SH-SY5Y (cell line): ENCODE measurements at regions not wholly inside any gene's neighbourhood (a gene's known extent, or its start where the extent isn't known, plus 50 kb on each side); places are given as distances from the start of the nearest gene placed in this dataset.

ENCODE experiments used
- GATA2 ChIP-seq: IDR thresholded peaks from 2 replicates; pipeline ENCODE4 v1.6.1; 2011; ENCODE audit warnings: mild to moderate bottlenecking, low read depth, low read length
- GATA3 ChIP-seq: IDR thresholded peaks from 2 replicates; pipeline ENCODE4 v1.6.1; 2011; ENCODE audit warnings: low read depth, mild to moderate bottlenecking, low read length, moderate library complexity

DNA sequence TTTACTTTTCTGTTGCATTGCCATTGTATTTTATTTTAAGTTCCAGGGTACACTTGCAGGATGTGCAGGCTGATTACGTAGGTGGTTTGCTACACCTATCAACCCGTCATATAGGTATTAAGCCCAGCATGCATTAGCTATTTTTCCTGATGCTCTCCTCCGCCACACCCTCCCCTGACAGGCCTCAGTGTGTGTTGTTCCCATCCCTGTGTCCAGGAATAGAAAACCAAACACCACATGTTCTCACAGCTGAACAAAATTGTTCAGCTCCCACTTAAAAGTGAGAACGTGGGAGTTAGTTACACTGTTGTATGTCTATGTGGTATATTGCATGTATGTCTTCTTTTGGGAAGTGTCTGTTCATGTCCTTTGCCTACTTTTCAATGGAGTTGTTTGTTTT is 1631.7 kb downstream of the DPP10 start:
- TF ChIP-seq GATA3 (no peak), GATA2 (no peak)

DNA sequence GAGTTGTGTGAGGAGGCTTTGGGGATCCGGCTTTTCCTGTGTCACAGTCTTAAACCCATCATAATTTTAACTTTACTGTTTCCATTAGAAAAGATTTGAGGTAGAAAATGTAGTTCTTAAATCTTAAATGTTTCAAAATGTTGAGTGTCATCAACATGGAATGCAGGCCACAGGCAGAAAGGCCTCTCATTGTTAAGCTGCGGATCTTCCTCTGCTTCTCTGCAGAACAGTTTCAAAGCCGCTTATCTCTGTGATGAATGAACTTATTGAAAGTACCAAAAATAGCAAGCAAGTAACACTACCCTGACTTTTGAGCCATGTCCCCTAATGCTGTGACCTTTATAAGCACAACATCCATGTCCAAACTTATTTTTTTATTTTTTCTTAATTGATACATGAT is 1645.8 kb downstream of the DPP10 start:
- TF ChIP-seq GATA3 (no peak), GATA2 (no peak)

DNA sequence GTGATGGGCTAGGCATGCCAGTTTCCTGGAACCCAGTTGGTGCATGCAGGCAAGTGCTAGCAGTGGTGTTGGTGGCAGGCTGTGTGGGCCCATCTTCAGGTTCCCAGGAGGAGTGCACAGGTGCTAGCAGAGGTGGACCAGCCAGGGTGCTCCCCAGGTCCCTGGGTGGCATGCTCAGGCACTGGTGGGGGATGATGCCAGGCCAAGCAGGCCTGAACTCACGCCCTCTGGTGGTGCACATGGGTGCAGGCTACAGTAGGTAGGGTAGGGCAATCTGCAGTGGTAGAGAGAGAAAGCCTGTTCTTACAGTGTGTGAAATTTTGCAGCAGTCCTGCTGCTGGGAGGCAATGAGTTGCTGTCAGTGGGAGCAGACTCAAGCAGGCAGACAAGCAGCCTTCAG is 1651.8 kb downstream of the DPP10 start:
- TF ChIP-seq GATA3 (no peak), GATA2 (no peak)

DNA sequence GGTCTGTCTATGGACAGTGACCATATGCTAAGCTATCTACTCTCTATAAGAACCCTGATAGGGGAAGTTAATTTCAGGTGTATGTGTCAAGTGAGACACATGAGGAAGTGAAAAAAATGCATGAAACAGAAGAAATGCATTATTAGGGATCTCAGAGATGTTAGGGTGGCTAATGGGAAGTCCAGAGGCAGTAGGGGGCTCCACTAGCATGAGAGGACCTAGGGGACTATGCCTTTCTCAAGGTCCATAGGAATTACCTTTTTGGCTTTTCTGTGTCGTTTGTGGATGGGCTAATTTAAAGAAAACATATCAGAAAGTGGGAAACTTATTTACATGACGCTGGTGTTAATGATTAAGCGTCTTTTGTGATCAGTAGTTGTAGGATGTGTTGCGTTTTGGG is 1653.2 kb downstream of the DPP10 start:
- no peak for TF ChIP-seq GATA2
- TF ChIP-seq GATA3, result no peak

DNA sequence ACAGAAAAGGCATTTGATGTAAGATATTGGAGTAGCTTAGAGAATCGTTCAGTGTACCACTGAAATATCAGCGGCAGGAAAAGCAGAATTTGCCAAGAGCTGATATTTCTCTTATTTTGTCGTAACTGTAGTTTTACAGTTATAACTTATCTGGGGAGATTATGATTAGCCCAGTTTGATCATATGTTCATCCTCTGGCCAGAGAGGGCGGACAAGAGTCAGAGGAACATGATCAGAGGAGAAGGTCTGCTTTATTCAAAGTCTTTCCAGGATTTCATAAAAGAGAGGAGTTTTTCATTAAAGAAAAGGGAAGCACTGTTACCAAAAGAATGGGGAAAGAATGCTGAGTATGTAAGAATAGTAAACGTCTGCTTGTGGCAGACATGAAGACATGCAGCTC is 1655.6 kb downstream of the DPP10 start:
- no peak for TF ChIP-seq GATA2
- TF ChIP-seq GATA3, result no peak

DNA sequence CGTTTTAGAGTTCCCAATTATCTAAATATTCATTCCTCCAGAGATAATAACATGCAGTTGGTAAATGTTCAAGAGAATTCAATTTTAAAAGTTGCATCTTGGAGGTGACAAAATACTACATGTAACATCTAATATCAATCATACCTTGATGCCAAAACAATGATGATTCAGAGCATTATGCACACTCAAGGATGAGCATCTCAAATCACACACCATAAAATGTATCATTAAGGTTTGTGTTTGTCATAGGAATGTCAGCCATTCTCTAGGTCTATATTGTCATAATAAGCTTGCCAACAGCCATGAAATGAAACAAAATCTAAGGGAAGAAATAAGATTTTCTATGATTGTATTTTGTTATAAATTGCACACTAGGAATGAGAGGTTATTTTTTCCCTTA is 1667.0 kb downstream of the DPP10 start:
- no peak for TF ChIP-seq GATA3

DNA sequence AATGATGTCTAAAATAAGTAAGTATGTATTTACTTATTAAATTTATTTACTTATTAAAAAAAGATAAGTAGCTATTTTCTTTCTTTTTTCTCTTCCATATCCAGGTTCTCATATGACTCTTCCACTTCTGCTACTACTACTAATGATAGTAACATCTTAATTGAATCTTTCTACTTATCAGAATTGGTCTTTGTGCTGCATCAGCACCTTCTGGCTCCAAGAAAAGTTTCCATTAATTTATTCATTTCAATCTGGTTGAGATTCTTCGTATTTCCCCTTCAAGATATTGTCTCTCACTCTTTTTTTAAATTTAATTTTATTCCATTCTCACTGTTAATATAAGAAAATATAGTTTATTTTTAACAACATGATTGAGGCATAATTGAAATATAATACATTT is 1675.4 kb downstream of the DPP10 start:
- no peak for TF ChIP-seq GATA3
- TF ChIP-seq GATA2, result no peak

DNA sequence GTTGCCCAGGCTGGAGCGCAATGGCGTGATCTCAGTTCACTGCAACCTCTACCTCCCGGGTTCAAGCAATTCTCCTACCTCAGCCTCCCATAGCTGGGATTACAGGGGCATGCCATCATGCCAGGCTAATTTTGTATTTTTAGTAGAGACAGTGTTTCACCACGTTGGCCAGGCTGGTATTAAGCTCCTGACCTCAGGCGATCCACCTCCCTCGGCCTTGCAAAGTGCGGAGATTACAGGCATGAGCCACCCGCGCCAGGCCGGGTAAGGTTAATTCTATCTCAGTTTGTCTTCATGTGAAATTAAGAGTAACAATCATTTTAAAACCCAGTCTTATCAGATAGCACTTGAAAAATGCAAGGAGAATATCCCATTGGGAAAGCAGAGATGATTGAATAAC is 1681.7 kb upstream of the DDX18 start:
- TF ChIP-seq GATA3 (no peak), GATA2 (no peak)

DNA sequence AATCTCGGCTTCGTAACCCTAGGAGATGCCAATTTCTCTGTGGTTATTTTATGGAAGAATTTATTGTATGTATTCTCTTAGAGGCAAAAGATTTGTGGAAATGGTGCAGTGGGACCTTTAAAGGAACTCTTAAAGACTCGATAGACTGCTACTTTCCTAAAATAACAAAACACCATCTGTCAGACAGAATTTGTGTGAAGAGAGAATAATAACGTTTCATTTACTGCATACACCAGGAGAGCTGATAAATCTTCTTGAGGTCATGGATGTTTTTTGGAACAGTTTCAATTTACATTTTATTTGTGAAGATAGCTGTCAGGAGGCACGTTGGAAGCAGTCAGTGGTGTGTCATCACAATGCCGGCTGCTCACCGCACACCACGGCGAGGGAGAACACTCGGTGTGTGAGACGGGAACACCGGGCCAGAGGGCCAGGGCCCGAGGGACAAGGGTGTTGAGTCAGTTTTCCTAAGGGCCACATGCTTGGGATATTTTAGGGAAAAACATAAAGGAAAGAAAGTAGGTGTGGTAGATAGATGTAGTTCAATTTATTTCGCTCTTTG is 1681.0 kb upstream of the DDX18 start:
- TF ChIP-seq GATA3, result no peak
- no peak for TF ChIP-seq GATA2

DNA sequence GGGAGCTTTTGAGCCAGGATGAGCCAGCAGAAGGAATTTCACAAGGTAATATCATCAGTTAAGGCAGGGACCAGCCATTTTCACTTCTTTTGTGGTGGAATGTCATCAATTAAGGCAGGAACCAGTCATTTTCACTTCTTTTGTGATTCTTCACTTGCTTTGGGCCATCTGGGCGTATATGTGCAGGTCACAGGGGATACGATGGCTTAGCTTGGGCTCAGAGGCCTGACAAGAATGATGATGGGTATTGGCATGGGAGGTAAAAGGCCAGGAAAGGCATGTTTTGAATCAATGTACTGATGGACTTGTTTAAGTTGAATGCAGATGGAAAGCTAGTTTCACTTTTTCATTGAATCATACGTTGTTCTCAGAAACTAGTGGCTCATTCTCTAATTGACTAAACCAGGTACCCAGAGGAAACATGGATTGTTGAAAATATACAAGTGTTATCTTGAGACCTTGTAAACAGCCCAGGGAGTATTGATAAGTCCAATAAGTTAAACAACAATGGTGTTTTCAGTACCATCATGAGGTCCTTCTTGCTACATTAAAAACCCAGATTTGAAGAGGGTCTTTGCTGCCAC is 1672.5 kb upstream of the DDX18 start:
- TF ChIP-seq GATA2, result no peak
- no peak for TF ChIP-seq GATA3

DNA sequence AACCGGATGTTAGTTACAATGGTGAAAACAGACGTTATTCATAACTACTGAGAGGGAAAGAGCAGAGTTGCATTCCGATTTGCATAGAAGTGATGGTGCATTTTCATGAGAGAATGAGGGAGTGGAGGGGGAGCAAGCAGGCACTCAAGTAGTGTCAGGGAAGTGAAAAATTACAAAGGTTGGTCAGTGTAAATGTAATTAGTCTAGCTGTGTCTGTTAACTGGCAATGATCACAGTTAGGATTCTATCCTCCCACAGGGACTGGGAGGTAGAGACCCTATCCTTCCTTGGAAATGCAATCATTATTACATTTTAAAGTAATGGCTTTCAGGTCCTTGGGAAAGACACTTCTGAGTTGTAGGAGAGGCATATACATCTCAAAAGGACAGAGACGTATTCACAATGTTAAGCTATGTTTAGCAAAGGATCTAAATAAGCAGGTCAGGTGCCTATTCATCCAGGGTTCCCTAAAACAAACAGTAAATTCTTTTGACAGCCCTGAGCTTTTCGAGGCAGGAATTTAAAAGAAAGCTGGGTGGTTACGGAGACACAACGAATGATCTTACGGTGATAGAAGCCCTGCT is 1671.8 kb upstream of the DDX18 start:
- no peak for TF ChIP-seq GATA3
- no peak for TF ChIP-seq GATA2

DNA sequence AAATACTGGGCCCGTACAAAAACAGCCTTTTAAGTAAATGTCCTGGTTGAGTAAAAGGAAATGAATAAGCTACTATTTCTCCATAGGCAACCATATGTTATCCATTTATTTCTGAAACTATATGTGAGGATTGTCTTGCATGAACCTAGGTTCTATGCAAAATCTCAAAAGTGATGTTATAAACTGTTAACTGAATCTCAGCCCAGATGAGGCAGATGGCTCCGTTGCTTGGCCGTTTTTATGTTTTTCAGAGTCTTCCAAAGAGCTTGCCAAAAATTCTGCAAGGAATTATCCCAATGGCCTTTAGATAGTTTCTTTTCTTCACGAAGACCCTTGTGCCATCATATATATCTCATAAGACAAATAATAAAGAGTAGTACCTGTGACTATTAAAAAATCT is 1669.5 kb upstream of the DDX18 start:
- TF ChIP-seq GATA3, result no peak
- TF ChIP-seq GATA2, result no peak

DNA sequence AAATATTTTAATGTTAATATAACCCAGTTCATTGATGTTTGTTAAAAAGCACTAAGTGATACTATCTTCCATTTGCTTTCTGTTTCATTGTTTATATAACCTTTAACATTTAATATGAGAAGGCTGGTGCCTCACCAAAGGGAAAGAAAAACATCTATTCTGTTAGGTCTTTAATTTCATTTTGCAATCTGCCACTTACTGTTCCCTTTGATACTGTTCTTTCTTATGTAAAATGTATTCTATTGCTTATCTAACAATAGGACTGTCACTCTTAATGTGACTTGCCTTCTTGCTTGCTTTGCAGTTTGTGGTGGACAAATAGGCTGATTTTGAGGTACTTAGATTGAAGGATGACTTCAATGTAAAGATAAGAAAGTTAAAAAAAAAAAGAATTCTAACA is 1666.1 kb upstream of the DDX18 start:
- TF ChIP-seq GATA2, result no peak
- TF ChIP-seq GATA3, result no peak

DNA sequence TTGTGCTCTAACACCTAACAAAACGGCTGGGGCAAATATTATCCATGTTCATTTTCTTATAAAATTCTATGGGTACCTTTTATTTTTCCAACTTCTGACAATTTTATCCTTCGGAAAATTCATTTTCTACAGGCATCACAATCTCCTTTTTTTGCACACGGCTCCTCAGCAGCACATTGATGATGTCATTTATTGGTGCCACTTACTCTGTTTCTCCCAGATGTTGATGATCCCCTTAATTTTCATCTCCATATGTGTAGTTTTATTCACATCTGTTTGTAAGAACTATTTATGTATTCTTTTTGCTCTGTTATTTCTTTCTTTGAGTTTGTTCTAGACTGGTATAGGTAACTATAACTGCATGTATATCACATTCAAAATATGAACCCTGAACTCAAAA is 1660.8 kb upstream of the DDX18 start:
- TF ChIP-seq GATA3 (no peak), GATA2 (no peak)

DNA sequence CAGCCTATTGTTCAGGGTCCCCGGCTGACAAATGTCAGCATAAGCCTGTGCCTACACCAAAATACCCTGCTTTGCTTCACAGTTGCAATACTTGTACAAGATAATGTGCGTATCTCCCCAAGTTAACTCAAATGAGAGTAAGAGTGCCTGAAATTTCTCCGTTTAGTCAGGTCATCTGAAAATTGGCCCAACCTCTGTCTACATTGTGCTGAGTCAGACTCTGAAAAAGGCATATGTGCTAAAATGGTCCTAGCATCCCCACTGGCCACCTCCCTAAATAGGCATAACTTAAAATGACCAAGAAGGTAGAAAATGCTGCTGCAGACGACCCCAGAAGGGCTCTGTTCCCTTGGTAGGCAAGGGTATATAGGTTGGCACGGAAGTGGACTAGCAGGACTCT is 1653.8 kb upstream of the DDX18 start:
- no peak for TF ChIP-seq GATA3
- TF ChIP-seq GATA2, result no peak

DNA sequence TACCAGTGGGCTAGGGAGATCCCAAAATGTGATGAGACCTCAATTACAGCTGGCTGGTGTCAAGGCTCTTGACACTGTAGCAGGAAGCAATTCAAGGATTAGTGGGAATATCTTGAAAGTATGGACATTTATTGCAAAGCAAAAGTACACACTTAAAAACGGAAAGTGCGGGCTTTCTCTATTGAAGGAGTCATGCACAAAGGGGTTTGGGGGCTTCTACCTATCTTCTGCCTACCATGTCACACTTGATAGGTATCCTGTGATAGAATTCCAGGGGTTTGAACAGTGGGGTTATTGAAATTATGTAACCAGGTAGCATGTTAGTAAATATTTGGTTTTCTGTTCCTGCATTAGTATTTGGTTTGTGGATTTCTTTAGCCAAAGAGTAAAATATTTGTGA is 1652.1 kb upstream of the DDX18 start:
- no peak for TF ChIP-seq GATA2
- TF ChIP-seq GATA3, result no peak
